Sigmoid colon (tissue), 6 donors: ENCODE measurements at regions not wholly inside any gene's neighbourhood (a gene's known extent, or its start where the extent isn't known, plus 50 kb on each side); places are given as distances from the start of the nearest gene placed in this dataset.

Experiments
- DNase-seq: peaks from one replicate; pipeline ENCODE4 v3.0.0-alpha.2; 2019
- H3K27ac ChIP-seq, 4 donors: fragments of 200-600 bp; sonication (generic); one replicate each; pipeline ENCODE4 v1.5.1; 2016 to 2019; ENCODE audit warnings: mild to moderate bottlenecking in 1 of 4
- H3K27me3 ChIP-seq, 3 donors: fragments of 200-600 bp; sonication (generic); one replicate each; pipeline ENCODE4 v1.5.1; 2019; ENCODE audit warnings: mild to moderate bottlenecking in 1 of 3
- H3K36me3 ChIP-seq, 4 donors: fragments of 200-600 bp; sonication (generic); one replicate each; pipeline ENCODE4 v1.5.1; 2016 to 2019
- H3K4me1 ChIP-seq, 4 donors: fragments of 200-600 bp; sonication (generic); one replicate each; pipeline ENCODE4 v1.5.1; 2017 to 2019
- H3K4me3 ChIP-seq, 4 donors: fragments of 200-600 bp; sonication (generic); one replicate each; pipeline ENCODE4 v1.5.1; 2017 to 2019; ENCODE audit warnings: mild to moderate bottlenecking in 2 of 4, moderate library complexity in 1 of 4
- H3K9me3 ChIP-seq, 4 donors: fragments of 200-600 bp in 3 of 4; sonication (generic) in 3 of 4; one replicate each; pipeline versions ENCODE4 v1.5.1 to v1.6.1; 2013 to 2019
- EP300 ChIP-seq, 4 donors: sonication (generic); formaldehyde crosslinking; IDR thresholded peaks; one replicate each; pipeline ENCODE4 v1.6.1; 2017; ENCODE audit warnings: antibody characterized with exemption in 4 of 4
- POLR2A ChIP-seq, 2 donors: fragments of 450-650 bp; IDR thresholded peaks; one replicate each; pipeline ENCODE4 v1.6.1; 2016; ENCODE audit warnings: antibody characterized with exemption in 2 of 2, mild to moderate bottlenecking in 2 of 2, moderate library complexity in 2 of 2
- POLR2AphosphoS5 ChIP-seq, 4 donors: sonication (generic); formaldehyde crosslinking; IDR thresholded peaks; one replicate each; pipeline ENCODE4 v1.6.1; 2017; ENCODE audit warnings: antibody characterized with exemption in 4 of 4
- WGBS, 2 donors: extraction: QIAGEN DNeasy Blood & Tissue Kit; methylation state at CpG; one replicate each; pipeline ENCODE4 v1.1.7; 2013; 5-methylcytosine and 5-hydroxymethylcytosine counted together
- intact Hi-C: fragments of 100-400 bp; cut with DNase I; formaldehyde crosslinking; loops from one replicate; pipeline ENCODE4 v1.15.1; 2023
- TF ChIP-seq, protein P1 (sequence below), 4 experiments: fragments of 450-650 bp in 3 of 4; fragments of 200-600 bp in 1 of 4; IDR thresholded peaks; one replicate each; pipeline ENCODE4 v1.5.1; 2016 to 2019; ENCODE audit warnings: antibody characterized with exemption in 4 of 4, mild to moderate bottlenecking in 3 of 4, moderate library complexity in 2 of 4
- donor health status: healthy with polysubstance abuse.
- donor health status: healthy.

DNA sequence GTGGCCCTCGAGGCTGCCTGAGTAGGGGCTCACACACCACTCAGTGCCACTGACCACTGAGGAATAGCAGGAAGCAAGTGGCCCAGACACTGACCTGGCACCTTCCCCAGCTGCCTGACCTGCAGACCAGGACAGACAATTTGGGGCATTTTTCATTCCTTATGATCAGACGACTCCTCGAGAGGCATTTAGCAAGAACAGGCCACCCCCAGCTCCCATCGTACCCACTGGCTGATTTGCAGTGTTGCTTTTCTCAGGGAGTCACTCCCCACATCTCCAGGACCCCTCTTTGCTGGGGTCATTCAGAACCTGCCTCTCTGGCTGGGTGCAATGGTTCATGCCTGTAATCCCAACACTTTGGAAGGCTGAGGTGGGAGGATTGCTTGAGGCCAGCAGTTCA is 185.7 kb downstream of the HAUS1 start:
- H3K36me3 ChIP-seq, result no peaks in the 10 kb centered on the region
- no peak overlapping the region for H3K27ac ChIP-seq
- no peak overlapping the region for H3K4me3 ChIP-seq
- no peaks in the 10 kb centered on the region for H3K4me1 ChIP-seq
- no peaks in the 10 kb centered on the region for H3K27me3 ChIP-seq
- TF ChIP-seq, protein P1, sequence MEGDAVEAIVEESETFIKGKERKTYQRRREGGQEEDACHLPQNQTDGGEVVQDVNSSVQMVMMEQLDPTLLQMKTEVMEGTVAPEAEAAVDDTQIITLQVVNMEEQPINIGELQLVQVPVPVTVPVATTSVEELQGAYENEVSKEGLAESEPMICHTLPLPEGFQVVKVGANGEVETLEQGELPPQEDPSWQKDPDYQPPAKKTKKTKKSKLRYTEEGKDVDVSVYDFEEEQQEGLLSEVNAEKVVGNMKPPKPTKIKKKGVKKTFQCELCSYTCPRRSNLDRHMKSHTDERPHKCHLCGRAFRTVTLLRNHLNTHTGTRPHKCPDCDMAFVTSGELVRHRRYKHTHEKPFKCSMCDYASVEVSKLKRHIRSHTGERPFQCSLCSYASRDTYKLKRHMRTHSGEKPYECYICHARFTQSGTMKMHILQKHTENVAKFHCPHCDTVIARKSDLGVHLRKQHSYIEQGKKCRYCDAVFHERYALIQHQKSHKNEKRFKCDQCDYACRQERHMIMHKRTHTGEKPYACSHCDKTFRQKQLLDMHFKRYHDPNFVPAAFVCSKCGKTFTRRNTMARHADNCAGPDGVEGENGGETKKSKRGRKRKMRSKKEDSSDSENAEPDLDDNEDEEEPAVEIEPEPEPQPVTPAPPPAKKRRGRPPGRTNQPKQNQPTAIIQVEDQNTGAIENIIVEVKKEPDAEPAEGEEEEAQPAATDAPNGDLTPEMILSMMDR (IDR thresholded peaks at IDR 0.05), result no peak
- no peak for TF ChIP-seq EP300 (IDR thresholded peaks at IDR 0.05)
- no peak for TF ChIP-seq POLR2A (IDR thresholded peaks at IDR 0.05)
- no peaks in the 10 kb centered on the region for H3K9me3 ChIP-seq
- no peak for DNase-seq
- intact Hi-C loops, result no loop called here
- 79 to 86% methylated on average over 4 of the region's 4 CpGs for WGBS, 2 donors

DNA sequence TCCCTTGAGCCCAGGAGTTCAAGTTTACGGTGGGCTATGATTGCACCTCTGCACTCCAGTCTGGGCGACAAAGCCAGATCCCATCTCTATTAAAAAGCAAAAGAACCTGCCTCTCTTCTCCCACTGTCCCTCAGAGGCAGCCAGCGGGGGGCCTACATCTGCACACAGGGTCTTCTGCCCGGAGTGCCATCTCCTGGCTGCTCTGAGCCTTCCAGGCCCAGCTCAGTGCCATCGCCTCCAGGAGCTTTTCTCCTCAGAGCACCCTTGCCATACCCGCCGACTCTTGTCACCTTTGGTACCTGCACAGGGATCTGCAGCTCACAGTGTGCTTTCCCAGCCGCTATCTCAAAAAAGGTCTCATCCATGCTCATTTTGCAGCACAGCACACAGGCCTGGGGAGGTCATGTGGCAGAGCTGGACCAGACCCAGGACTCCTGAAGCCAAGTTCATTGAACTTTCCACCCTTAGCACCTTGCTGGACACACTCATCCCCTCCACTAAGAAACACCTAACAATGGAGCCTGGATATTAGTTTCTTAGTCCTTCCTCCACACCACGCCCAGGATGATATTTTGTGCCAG is 186.3 kb downstream of the HAUS1 start:
- Histone ChIP-seq H3K9me3 (no peaks in the 10 kb centered on the region), H3K27ac (no peak overlapping the region), H3K36me3 (no peaks in the 10 kb centered on the region), H3K4me3 (no peak overlapping the region), H3K27me3 (no peaks in the 10 kb centered on the region), H3K4me1 (no peaks in the 10 kb centered on the region)
- 89 to 90% methylated on average over 9 of the region's 9 CpGs for WGBS, 2 donors
- TF ChIP-seq EP300 (IDR thresholded peaks at IDR 0.05), result no peak
- no peak for TF ChIP-seq POLR2A (IDR thresholded peaks at IDR 0.05)
- TF ChIP-seq POLR2AphosphoS5 (IDR thresholded peaks at IDR 0.05), result no peak
- TF ChIP-seq, protein P1 (IDR thresholded peaks at IDR 0.05), result no peak
- intact Hi-C loops, result no loop called here
- no peak for DNase-seq

DNA sequence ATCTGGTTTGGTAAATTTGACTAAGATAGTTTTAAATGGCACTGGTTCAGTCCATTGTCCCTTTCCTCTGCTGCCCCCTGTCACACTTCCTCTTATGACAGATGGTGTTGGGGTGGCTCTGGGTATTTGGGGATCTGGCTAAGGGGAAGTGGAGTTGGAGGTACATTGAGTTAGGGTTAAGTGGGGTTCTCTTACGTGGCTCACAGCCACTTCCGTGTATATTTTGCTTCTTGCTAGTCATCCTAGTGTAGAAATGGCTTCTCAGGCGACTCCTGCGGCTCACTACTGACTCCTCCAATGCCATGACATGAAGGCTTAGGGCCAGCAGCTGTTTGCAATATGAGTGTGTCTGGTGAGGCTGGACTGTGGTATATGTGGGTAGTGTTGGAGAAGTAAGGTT is 187.0 kb downstream of the HAUS1 start:
- TF ChIP-seq POLR2AphosphoS5 (IDR thresholded peaks at IDR 0.05) (no peak), POLR2A (IDR thresholded peaks at IDR 0.05) (no peak), EP300 (IDR thresholded peaks at IDR 0.05) (no peak)
- DNase-seq, result no peak
- Histone ChIP-seq H3K27ac (no peak overlapping the region), H3K4me3 (no peak overlapping the region), H3K36me3 (no peaks in the 10 kb centered on the region), H3K27me3 (no peaks in the 10 kb centered on the region), H3K4me1 (no peaks in the 10 kb centered on the region), H3K9me3 (no peaks in the 10 kb centered on the region)
- intact Hi-C loops, result no loop called here
- WGBS, 2 donors, result 91 to 92% methylated on average over 4 of the region's 4 CpGs

DNA sequence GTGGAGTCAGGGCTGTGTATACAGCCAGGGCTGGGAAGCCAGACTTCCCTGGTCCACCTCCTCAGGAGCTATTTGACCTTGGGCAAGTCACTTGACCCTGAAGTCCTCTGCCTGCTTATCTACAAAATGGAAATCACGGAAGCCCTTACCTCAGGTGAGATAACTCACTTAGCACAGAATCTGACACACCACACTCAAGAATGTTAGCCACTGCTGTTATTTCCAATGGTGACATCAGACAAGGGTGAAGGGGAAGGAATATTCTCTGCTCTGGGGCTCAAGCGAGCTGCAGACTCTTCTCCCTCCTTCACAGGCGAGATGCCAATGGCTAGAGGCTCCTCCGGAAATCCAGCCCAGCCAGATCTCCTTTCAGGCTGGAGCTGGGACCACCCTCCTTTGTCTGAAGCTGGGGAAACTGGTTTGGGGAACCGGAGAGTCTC is 189.6 kb downstream of the HAUS1 start:
- H3K27me3 ChIP-seq, result no peaks in the 10 kb centered on the region
- TF ChIP-seq EP300 (IDR thresholded peaks at IDR 0.05) (no peak), POLR2A (IDR thresholded peaks at IDR 0.05) (no peak), POLR2AphosphoS5 (IDR thresholded peaks at IDR 0.05) (no peak)
- TF ChIP-seq, protein P1 (IDR thresholded peaks at IDR 0.05), result no peak
- WGBS, 2 donors, result 59 to 77% methylated on average over 5 of the region's 5 CpGs
- no peaks in the 10 kb centered on the region for H3K4me1 ChIP-seq
- intact Hi-C loops, result no loop called here
- no peak overlapping the region for H3K4me3 ChIP-seq
- H3K27ac ChIP-seq, result no peak overlapping the region
- DNase-seq, result no peak
- H3K36me3 ChIP-seq, result no peaks in the 10 kb centered on the region
- H3K9me3 ChIP-seq, result no peaks in the 10 kb centered on the region

DNA sequence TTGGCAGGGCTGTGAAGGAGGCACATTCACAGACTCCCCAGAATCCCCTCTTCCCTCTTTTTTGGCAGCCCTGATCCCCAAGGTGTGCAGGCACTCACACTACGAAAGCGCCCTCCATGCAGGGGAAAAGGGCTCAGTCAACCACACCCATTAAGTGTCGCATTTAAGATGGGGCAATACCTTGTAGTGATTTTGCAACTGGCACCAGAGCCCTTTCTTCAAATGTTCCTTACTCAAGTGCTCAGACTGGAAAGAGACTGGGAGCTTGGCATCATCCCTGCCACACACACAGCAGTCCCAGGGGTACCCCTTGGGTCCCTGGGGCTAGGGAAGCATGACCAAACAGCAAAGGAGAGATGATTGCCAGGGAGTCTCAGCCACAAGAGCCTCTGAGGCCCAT is 190.1 kb downstream of the HAUS1 start:
- no peak for DNase-seq
- 91 to 94% methylated on average over 3 of the region's 3 CpGs for WGBS, 2 donors
- Histone ChIP-seq H3K27ac (no peak overlapping the region), H3K9me3 (no peaks in the 10 kb centered on the region), H3K4me1 (no peaks in the 10 kb centered on the region), H3K27me3 (no peaks in the 10 kb centered on the region), H3K4me3 (no peak overlapping the region), H3K36me3 (no peaks in the 10 kb centered on the region)
- intact Hi-C loops, result no loop called here
- no peak for TF ChIP-seq EP300 (IDR thresholded peaks at IDR 0.05)
- TF ChIP-seq, protein P1 (IDR thresholded peaks at IDR 0.05), result no peak
- TF ChIP-seq POLR2AphosphoS5 (IDR thresholded peaks at IDR 0.05), result no peak
- no peak for TF ChIP-seq POLR2A (IDR thresholded peaks at IDR 0.05)
